ENCODE measurements at regions not wholly inside any gene's neighbourhood (a gene's known extent, or its start where the extent isn't known, plus 50 kb on each side); places are given as distances from the start of the nearest gene placed in this dataset.

GRCh38 chr1:238409932-238410331 is 519.2 kb upstream of the ZP4 start:
- POLR2A ChIA-PET, result no interaction called here
- TF ChIP-seq CTCF (IDR thresholded peaks at IDR 0.05; ENCODE audit: control extremely low read depth, extremely low read depth, low read depth, missing control alignments), result no peak
- no peak for DNase-seq (ENCODE audit: extremely low spot score)
- CTCF ChIA-PET, result no interaction called here

- TF ChIP-seq CTCF (IDR thresholded peaks at IDR 0.05; ENCODE audit: control extremely low read depth, extremely low read depth, low read depth, missing control alignments), result no peak
- CTCF ChIA-PET, result no interaction called here
- POLR2A ChIA-PET, result no interaction called here
- no peak for DNase-seq (ENCODE audit: extremely low spot score)
These were observed 518.6 kb upstream of the ZP4 start for GRCh38 chr1:238409191-238409850.

- ChIA-PET CTCF (no interaction called here), POLR2A (no interaction called here)
- no peak for DNase-seq (ENCODE audit: extremely low spot score)
- no peak for TF ChIP-seq CTCF (IDR thresholded peaks at IDR 0.05; ENCODE audit: control extremely low read depth, extremely low read depth, low read depth, missing control alignments)
These were observed 518.0 kb upstream of the ZP4 start for GRCh38 chr1:238408737-238409136.

GRCh38 chr1:238406098-238406860 is 515.6 kb upstream of the ZP4 start:
- ChIA-PET CTCF (no interaction called here), POLR2A (no interaction called here)
- no peak for TF ChIP-seq CTCF (IDR thresholded peaks at IDR 0.05; ENCODE audit: control extremely low read depth, extremely low read depth, low read depth, missing control alignments)
- no peak for DNase-seq (ENCODE audit: extremely low spot score)

- ChIA-PET CTCF (no interaction called here), POLR2A (no interaction called here)
- DNase-seq (ENCODE audit: extremely low spot score), result no peak
- no peak for TF ChIP-seq CTCF (IDR thresholded peaks at IDR 0.05; ENCODE audit: control extremely low read depth, extremely low read depth, low read depth, missing control alignments)
These were observed 514.2 kb upstream of the ZP4 start for GRCh38 chr1:238404921-238405320.

GRCh38 chr1:238404481-238404880 is 513.8 kb upstream of the ZP4 start:
- DNase-seq (ENCODE audit: extremely low spot score), result no peak
- ChIA-PET POLR2A (no interaction called here), CTCF (no interaction called here)
- TF ChIP-seq CTCF (IDR thresholded peaks at IDR 0.05; ENCODE audit: control extremely low read depth, extremely low read depth, low read depth, missing control alignments), result no peak
